GM12874 (cell line): ENCODE measurements at regions not wholly inside any gene's neighbourhood (a gene's known extent, or its start where the extent isn't known, plus 50 kb on each side); places are given as distances from the start of the nearest gene placed in this dataset.
A peak's percentile ranks its signal among the peaks of the same experiment; 100 is the strongest.

Experiments
- TF ChIP-seq, protein P1 (sequence below): IDR thresholded peaks from 2 replicates; pipeline ENCODE4 v1.5.1; 2011; ENCODE audit warnings: low read depth, mild to moderate bottlenecking, control low read depth, low read length, moderate library complexity; ENCODE audit not compliant: insufficient read depth

GRCh38 chr13:97564956-97565355 is 131.0 kb downstream of the RAP2A start:
- TF ChIP-seq, protein P1, sequence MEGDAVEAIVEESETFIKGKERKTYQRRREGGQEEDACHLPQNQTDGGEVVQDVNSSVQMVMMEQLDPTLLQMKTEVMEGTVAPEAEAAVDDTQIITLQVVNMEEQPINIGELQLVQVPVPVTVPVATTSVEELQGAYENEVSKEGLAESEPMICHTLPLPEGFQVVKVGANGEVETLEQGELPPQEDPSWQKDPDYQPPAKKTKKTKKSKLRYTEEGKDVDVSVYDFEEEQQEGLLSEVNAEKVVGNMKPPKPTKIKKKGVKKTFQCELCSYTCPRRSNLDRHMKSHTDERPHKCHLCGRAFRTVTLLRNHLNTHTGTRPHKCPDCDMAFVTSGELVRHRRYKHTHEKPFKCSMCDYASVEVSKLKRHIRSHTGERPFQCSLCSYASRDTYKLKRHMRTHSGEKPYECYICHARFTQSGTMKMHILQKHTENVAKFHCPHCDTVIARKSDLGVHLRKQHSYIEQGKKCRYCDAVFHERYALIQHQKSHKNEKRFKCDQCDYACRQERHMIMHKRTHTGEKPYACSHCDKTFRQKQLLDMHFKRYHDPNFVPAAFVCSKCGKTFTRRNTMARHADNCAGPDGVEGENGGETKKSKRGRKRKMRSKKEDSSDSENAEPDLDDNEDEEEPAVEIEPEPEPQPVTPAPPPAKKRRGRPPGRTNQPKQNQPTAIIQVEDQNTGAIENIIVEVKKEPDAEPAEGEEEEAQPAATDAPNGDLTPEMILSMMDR: no peak

DNA sequence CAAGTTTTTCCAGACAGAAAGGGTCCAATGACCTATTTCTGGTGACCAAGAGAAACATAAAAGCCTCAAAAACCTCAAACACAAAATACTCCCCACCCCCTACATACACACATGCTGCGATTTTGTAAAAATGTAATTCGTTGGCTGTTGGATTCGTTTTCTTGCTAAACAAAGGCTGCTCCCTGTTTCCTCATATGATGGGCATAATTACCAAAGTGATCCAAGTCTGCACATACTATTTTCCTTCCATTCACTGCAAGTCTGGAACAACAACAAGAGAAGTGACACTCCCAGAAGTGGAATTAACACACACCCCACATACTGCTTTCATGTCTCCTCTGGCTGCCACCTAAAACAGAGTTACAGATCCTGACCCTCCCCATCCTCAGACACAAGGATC is 131.9 kb downstream of the RAP2A start:
- TF ChIP-seq, protein P1: no peak

DNA sequence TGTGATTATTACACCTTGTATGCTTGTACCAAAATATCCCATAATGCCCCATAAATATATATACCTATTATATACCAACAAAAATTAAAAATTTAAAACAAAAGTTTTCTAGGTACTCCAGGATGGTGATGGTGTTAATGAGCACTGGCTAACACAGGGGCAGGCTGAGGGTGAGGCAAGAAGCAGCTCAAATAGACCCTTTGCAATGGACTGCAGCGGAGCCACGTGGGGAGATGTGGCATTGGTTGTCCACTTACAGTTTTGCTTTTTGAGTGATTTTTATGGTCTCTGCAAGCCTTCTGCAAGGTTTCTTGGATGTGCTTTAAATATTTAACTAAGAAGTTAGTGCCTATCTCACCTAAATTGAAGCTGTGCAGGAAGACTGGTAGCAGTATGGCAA is 132.9 kb downstream of the RAP2A start:
- TF ChIP-seq, protein P1: peak; percentile 26; the same call in 1 of the 2 replicates

DNA sequence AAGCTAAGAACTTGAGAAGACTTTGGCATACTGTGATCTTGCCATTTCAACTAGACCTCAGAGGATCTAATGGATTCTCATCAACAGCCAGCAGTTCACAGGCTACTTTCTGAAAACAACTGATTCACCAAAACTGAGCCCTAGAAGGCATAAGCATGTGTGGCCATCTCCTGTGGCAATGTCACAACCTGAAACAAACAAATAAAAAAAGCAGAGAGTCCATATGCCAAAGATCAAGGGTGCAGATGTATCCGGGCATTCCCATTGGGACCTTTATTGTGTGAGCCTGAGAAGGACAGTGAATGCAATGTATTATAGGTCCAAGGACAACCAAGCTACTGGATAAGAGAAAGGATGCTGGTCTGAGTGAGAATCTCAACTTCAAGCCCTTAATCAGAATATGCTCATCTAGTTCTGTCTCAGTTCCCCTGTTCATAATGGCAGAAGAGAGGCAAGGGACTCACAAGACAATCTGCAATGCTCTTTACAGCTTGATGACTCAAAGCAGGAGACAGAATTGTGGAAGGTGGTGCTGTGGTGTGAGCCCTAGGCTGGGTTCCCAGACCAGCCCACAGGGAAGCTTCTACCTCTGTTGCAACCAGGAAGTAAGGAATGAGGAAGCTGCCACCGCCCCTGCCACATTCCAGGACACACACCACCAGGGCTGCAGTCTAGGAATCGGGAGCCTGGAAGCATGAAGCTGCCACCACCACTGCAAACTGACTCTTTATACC is 133.7 kb downstream of the RAP2A start:
- TF ChIP-seq, protein P1: no peak

DNA sequence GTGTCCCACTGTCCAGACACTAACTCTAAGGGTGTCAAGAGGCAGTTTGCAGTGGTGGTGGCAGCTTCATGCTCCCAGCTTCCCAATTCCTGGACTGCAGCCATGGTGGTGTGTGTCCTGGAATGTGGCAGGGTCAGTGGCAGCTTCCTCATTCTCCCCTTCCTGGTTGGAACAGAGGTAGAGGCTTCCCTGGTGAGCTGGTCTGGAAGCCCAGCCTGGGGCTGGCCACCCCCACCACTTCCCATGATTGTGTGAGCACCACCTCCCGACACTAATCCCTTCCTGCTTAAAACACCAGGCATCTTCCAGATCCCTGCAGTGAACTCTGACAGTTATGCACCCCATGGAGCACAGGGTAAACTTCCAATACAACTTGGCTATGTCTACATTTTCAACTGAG is 134.9 kb downstream of the RAP2A start:
- TF ChIP-seq, protein P1: no peak

DNA sequence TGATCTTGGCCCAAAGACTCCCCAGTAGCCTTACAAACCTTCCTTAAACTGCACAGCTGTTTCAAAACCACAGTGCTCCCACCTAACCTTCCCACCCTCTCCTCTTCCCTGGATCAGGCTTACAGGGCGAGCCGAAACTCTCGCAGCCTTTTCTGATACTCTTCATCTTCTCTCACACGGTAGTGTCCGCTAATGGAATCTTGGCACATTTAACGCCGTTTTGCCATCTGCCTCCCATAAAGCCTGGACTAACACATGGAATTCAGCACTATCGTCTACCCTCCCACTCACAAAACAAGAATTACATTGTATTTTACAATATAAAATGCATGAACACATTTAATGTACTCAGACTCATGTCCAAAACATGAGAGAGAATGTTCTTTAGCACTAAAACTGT is 135.9 kb downstream of the RAP2A start:
- TF ChIP-seq, protein P1: no peak

- TF ChIP-seq, protein P1: no peak
These were observed 136.5 kb downstream of the RAP2A start for GRCh38 chr13:97570442-97570841.
